ENCODE measurements at regions not wholly inside any gene's neighbourhood (a gene's known extent, or its start where the extent isn't known, plus 50 kb on each side); places are given as distances from the start of the nearest gene placed in this dataset.

DNA sequence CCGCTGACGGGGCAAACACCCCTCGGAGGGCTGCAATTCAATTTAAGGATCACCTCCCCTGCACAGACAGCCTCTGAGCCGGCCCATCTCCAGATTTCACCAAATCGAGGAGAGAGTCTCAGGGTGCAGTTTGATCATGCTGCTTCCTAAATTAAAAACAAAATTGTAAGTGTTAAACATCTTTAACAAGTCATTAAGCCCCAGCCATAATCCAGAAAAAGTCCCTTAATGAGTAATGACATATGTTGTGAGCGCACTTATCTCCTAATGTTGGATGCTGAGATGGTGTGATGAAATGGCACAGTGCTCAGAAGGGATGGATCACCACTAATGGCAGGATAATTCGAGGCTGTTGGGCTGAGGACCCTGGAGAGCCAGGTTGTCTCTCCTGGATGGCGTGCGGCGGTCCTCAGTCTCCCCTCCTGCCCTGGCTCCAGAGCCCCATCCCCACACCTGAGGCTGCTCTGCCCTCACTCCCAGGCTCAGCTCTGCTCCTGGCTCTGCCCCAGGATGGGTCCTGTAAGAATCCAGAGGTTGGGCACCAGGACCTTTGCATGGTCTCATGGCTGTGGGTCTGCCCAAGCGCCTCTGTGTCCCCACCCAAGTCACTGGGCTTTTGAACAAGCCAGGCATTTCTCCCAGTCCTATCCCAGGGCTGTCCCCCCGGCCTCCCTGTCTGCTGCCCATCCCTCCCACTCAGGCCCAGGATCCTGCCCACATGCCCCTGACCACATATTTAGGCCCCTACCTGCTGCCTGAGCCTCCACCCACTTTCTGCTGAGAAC lies 224.4 kb upstream of the POU3F1 start:
- Histone ChIP-seq H3K36me3 (ENCODE audit: control insufficient read depth in 1 of 2, insufficient read depth in 2 of 2, low read length in 2 of 2) (no peaks in the 10 kb centered on the region), H3K9me2 (ENCODE audit: insufficient read depth) (no peaks in the 10 kb centered on the region), H4K20me1 (ENCODE audit: insufficient read depth) (no peaks in the 10 kb centered on the region), H3K79me2 (ENCODE audit: insufficient read depth, low read length) (no peaks in the 10 kb centered on the region), H3K4me3 (replicated peaks in 1 of 2; ENCODE audit: low read depth in 1 of 2, low read length in 2 of 2) (no peak overlapping the region), H3K4me1 (ENCODE audit: control insufficient read depth in 1 of 2, insufficient read depth in 2 of 2, low read length in 2 of 2) (peaks cover 0 to 2% of the 10 kb centered on the region in 2 experiments; a peak in 1 of 4 replicates), H2AFZ (ENCODE audit: low read depth, low read length, poor library complexity, severe bottlenecking) (no peak overlapping the region), H3K9me3 (ENCODE audit: control insufficient read depth in 1 of 2, insufficient read depth in 1 of 2, low read depth in 1 of 2, low read length in 2 of 2) (no peaks in the 10 kb centered on the region), H3K9ac (ENCODE audit: low read length) (no peak overlapping the region), H3K27ac (ENCODE audit: low read depth, low read length) (no peak overlapping the region), H3K27me3 (ENCODE audit: insufficient read depth, low read length) (peaks cover 24% of the 10 kb centered on the region; the same call in 1 of the 2 replicates), H3K4me2 (ENCODE audit: low read length) (no peak overlapping the region)
- DNase-seq (ENCODE audit: low read depth, low spot score), result no peak
- CTCF ChIA-PET, result no interaction called here
- POLR2A ChIA-PET, result no interaction called here
- no TSS peak for BruUV-seq (replicated peaks)
- intact Hi-C loops (cut with micrococcal nuclease), result no loop called here
- no peak for ATAC-seq
- RAD21 ChIA-PET (ENCODE audit: low non-redundant PET in 1 of 2, low total read pairs in 2 of 2, uncharacterized antibody in 2 of 2, unreplicated experiment in 2 of 2), result no interaction called here
- TF ChIP-seq CEBPB (IDR thresholded peaks at IDR 0.05; ENCODE audit: low read depth) (no peak), SP1 (IDR thresholded peaks at IDR 0.05; ENCODE audit: low read depth) (no peak)

DNA sequence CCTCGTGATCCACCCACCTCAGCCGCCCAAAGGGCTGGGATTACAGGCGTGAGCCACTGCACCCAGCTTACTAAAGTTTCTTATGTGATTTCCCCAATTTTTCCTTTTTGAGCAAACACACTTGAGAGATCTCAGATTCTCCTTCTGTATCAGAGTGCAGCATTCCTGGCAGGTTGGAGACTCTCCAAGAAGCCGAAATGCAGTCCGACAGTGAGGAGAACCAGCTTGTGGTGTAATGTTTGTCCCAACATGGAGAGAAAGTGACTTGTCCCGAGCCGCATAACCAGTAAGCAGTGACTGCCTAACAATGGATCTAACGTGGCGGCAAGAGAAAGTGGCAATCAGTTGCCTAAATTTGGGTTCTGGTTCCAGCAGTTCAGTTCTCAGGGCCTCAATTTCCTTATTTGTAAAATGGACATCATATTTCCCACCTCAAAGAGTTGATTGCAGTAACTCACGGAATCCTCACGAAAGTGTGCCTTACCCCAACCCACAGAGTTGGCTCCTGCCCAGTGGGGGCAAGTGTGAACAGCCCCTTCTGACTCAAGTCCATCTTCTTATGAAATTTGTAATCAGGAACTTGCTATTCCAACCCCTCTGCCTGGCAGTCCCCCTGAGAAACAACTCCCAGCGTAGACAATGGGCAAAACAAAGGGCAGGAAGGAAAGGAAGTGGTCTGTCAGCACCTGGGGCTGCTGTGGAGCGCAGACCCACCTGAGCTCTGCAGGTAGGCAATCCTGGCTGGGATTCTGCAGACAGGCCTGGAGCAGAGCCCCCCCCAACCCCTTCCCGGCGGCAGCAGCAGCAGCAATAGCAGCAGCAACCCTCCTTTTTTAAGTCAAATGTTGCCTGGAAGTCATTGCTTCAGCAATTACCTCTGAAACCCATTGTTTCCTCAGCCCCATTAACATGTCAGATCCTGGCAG lies 223.6 kb upstream of the POU3F1 start:
- H3K79me2 ChIP-seq (ENCODE audit: insufficient read depth, low read length), result no peaks in the 10 kb centered on the region
- ChIA-PET CTCF (no interaction called here), POLR2A (no interaction called here), RAD21 (ENCODE audit: low non-redundant PET in 1 of 2, low total read pairs in 2 of 2, uncharacterized antibody in 2 of 2, unreplicated experiment in 2 of 2) (no interaction called here)
- no TSS peak for BruUV-seq (replicated peaks)
- intact Hi-C loops (cut with micrococcal nuclease), result no loop called here
- H3K4me2 ChIP-seq (ENCODE audit: low read length), result no peak overlapping the region
- H4K20me1 ChIP-seq (ENCODE audit: insufficient read depth), result no peaks in the 10 kb centered on the region
- no peak overlapping the region for H3K27ac ChIP-seq (ENCODE audit: low read depth, low read length)
- H3K9ac ChIP-seq (ENCODE audit: low read length), result no peak overlapping the region
- no peak overlapping the region for H3K4me3 ChIP-seq (replicated peaks in 1 of 2; ENCODE audit: low read depth in 1 of 2, low read length in 2 of 2)
- no peaks in the 10 kb centered on the region for H3K9me2 ChIP-seq (ENCODE audit: insufficient read depth)
- DNase-seq (ENCODE audit: low read depth, low spot score), result no peak
- no peak overlapping the region for H2AFZ ChIP-seq (ENCODE audit: low read depth, low read length, poor library complexity, severe bottlenecking)
- H3K9me3 ChIP-seq (ENCODE audit: control insufficient read depth in 1 of 2, insufficient read depth in 1 of 2, low read depth in 1 of 2, low read length in 2 of 2), result no peaks in the 10 kb centered on the region
- H3K27me3 ChIP-seq (ENCODE audit: insufficient read depth, low read length), result peaks cover 24% of the 10 kb centered on the region; the same call in 1 of the 2 replicates
- TF ChIP-seq FOSL1 (IDR thresholded peaks at IDR 0.05; ENCODE audit: low read depth) (no peak), ZFX (IDR thresholded peaks at IDR 0.05) (no peak)
- TF ChIP-seq, protein P1, sequence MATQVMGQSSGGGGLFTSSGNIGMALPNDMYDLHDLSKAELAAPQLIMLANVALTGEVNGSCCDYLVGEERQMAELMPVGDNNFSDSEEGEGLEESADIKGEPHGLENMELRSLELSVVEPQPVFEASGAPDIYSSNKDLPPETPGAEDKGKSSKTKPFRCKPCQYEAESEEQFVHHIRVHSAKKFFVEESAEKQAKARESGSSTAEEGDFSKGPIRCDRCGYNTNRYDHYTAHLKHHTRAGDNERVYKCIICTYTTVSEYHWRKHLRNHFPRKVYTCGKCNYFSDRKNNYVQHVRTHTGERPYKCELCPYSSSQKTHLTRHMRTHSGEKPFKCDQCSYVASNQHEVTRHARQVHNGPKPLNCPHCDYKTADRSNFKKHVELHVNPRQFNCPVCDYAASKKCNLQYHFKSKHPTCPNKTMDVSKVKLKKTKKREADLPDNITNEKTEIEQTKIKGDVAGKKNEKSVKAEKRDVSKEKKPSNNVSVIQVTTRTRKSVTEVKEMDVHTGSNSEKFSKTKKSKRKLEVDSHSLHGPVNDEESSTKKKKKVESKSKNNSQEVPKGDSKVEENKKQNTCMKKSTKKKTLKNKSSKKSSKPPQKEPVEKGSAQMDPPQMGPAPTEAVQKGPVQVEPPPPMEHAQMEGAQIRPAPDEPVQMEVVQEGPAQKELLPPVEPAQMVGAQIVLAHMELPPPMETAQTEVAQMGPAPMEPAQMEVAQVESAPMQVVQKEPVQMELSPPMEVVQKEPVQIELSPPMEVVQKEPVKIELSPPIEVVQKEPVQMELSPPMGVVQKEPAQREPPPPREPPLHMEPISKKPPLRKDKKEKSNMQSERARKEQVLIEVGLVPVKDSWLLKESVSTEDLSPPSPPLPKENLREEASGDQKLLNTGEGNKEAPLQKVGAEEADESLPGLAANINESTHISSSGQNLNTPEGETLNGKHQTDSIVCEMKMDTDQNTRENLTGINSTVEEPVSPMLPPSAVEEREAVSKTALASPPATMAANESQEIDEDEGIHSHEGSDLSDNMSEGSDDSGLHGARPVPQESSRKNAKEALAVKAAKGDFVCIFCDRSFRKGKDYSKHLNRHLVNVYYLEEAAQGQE (IDR thresholded peaks at IDR 0.05; ENCODE audit: low read depth), result no peak
- no peak for ATAC-seq
- no peaks in the 10 kb centered on the region for H3K36me3 ChIP-seq (ENCODE audit: control insufficient read depth in 1 of 2, insufficient read depth in 2 of 2, low read length in 2 of 2)
- H3K4me1 ChIP-seq (ENCODE audit: control insufficient read depth in 1 of 2, insufficient read depth in 2 of 2, low read length in 2 of 2), result peaks cover 0 to 2% of the 10 kb centered on the region in 2 experiments; a peak in 1 of 4 replicates
